HEK293 (cell line): ENCODE measurements at regions not wholly inside any gene's neighbourhood (a gene's known extent, or its start where the extent isn't known, plus 50 kb on each side); places are given as distances from the start of the nearest gene placed in this dataset.

Experiments used
- MEIS1 ChIP-seq: sonication (generic); formaldehyde crosslinking; IDR thresholded peaks from 2 replicates; pipeline ENCODE4 v1.8.1; 2022; ENCODE audit warnings: missing genetic modification reagents, mild to moderate bottlenecking, borderline replicate concordance
- PRDM1 ChIP-seq: fragments of 450-650 bp; formaldehyde crosslinking; IDR thresholded peaks from 2 replicates; pipeline ENCODE4; 2016; ENCODE audit warnings: missing biosample characterization, missing genetic modification characterization
- ZBTB26 ChIP-seq: fragments of 450-650 bp; formaldehyde crosslinking; optimal IDR thresholded peaks from 2 replicates; pipeline ENCODE3; 2016; ENCODE audit warnings: missing biosample characterization, mild to moderate bottlenecking, missing genetic modification characterization
- ZNF157 ChIP-seq: fragments of 450-650 bp; formaldehyde crosslinking; IDR thresholded peaks from 2 replicates; pipeline ENCODE4 v1.5.1; 2016; ENCODE audit warnings: missing biosample characterization, missing genetic modification characterization
- ZNF302 ChIP-seq: fragments of 450-650 bp; formaldehyde crosslinking; IDR thresholded peaks from 2 replicates; pipeline ENCODE4 v1.5.1; 2016; ENCODE audit warnings: missing biosample characterization, missing genetic modification characterization, low read depth
- ZNF354C ChIP-seq: fragments of 450-650 bp; formaldehyde crosslinking; IDR thresholded peaks from 2 replicates; pipeline ENCODE4 v1.5.1; 2016; ENCODE audit warnings: missing biosample characterization, missing genetic modification characterization, low read depth, borderline replicate concordance
- ZNF561 ChIP-seq: fragments of 450-650 bp; IDR thresholded peaks from 2 replicates; pipeline ENCODE4 v1.5.1; 2018; ENCODE audit warnings: missing biosample characterization, missing genetic modification characterization, borderline replicate concordance
- ZNF660 ChIP-seq: fragments of 450-650 bp; IDR thresholded peaks from 2 replicates; pipeline ENCODE4 v1.5.1; 2018; ENCODE audit warnings: missing biosample characterization, mild to moderate bottlenecking, missing genetic modification characterization
- ZNF701 ChIP-seq: fragments of 450-650 bp; formaldehyde crosslinking; IDR thresholded peaks from 2 replicates; pipeline ENCODE4 v1.5.1; 2016; ENCODE audit warnings: missing biosample characterization, missing genetic modification characterization
- ZNF777 ChIP-seq: fragments of 450-650 bp; formaldehyde crosslinking; IDR thresholded peaks from 2 replicates; pipeline ENCODE4 v1.5.1; 2017; ENCODE audit warnings: missing biosample characterization, missing genetic modification characterization, borderline replicate concordance
- TF ChIP-seq, protein P1 (sequence below): fragments of 450-650 bp; formaldehyde crosslinking; IDR thresholded peaks from 2 replicates; pipeline ENCODE4 v1.5.1; 2016; ENCODE audit warnings: missing biosample characterization, missing genetic modification characterization
- TF ChIP-seq, protein P2 (sequence below): fragments of 450-650 bp; formaldehyde crosslinking; IDR thresholded peaks from 2 replicates; pipeline ENCODE4 v1.5.1; 2016; ENCODE audit warnings: missing biosample characterization, missing genetic modification characterization

DNA sequence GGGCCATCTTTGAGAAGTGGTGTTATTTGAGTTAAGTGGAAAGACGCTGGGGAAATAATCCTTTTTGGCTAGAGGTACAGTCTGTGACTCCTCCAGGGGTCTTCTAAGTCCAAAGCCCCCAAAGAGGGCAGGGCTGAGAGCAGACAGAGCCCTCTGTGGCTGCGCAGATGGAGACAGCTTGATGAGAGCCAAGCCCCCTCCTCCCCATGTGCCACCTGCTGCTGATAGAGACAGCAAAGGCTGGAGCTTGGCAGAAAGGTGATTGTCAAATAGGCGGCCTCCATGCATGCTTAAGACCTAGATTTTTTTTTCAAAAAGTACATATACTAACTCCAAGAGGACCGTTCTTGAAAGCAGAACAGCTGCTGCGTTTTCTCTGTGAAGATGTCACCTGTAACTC is 72.4 kb downstream of the CRYGS start:
- TF ChIP-seq ZNF157 (tag by site-specific recombination): no peak
- no peak for TF ChIP-seq ZNF660 (tag by site-specific recombination)
- TF ChIP-seq, protein P1, sequence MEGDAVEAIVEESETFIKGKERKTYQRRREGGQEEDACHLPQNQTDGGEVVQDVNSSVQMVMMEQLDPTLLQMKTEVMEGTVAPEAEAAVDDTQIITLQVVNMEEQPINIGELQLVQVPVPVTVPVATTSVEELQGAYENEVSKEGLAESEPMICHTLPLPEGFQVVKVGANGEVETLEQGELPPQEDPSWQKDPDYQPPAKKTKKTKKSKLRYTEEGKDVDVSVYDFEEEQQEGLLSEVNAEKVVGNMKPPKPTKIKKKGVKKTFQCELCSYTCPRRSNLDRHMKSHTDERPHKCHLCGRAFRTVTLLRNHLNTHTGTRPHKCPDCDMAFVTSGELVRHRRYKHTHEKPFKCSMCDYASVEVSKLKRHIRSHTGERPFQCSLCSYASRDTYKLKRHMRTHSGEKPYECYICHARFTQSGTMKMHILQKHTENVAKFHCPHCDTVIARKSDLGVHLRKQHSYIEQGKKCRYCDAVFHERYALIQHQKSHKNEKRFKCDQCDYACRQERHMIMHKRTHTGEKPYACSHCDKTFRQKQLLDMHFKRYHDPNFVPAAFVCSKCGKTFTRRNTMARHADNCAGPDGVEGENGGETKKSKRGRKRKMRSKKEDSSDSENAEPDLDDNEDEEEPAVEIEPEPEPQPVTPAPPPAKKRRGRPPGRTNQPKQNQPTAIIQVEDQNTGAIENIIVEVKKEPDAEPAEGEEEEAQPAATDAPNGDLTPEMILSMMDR (tag by site-specific recombination): no peak
- TF ChIP-seq ZBTB26 (tag by site-specific recombination): no peak
- no peak for TF ChIP-seq ZNF701 (tag by site-specific recombination)
- TF ChIP-seq ZNF777 (tag by site-specific recombination): no peak
- no peak for TF ChIP-seq ZNF302
- TF ChIP-seq PRDM1 (tag by site-specific recombination): no peak
- TF ChIP-seq, protein P2, sequence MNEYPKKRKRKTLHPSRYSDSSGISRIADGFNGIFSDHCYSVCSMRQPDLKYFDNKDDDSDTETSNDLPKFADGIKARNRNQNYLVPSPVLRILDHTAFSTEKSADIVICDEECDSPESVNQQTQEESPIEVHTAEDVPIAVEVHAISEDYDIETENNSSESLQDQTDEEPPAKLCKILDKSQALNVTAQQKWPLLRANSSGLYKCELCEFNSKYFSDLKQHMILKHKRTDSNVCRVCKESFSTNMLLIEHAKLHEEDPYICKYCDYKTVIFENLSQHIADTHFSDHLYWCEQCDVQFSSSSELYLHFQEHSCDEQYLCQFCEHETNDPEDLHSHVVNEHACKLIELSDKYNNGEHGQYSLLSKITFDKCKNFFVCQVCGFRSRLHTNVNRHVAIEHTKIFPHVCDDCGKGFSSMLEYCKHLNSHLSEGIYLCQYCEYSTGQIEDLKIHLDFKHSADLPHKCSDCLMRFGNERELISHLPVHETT (tag by site-specific recombination): no peak
- no peak for TF ChIP-seq MEIS1 (CRISPR knock-in tag)
- TF ChIP-seq ZNF561 (tag by site-specific recombination): no peak
- no peak for TF ChIP-seq ZNF354C
